ENCODE measurements at regions not wholly inside any gene's neighbourhood (a gene's known extent, or its start where the extent isn't known, plus 50 kb on each side); places are given as distances from the start of the nearest gene placed in this dataset.

DNA sequence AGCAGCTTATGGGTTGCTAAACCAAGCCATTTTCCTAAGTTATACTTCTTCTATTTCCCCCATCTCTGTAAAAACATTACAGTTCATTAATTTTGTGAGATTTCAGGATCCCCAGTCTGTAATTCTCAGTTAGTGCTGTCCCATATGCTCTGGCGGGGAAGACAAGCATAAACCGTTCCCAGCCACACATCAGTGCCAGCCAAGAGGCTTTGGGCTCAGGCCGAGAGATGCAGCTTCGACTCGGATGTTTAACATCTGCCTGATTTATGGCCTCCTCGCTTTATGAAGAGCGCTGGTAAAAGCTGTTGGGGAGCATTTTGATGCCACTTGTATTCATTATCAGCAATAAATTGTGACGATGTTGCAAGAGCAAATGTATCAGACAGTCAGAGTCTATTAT, 349.1 kb upstream of the CCDC196 start:
- TF ChIP-seq, protein P1, sequence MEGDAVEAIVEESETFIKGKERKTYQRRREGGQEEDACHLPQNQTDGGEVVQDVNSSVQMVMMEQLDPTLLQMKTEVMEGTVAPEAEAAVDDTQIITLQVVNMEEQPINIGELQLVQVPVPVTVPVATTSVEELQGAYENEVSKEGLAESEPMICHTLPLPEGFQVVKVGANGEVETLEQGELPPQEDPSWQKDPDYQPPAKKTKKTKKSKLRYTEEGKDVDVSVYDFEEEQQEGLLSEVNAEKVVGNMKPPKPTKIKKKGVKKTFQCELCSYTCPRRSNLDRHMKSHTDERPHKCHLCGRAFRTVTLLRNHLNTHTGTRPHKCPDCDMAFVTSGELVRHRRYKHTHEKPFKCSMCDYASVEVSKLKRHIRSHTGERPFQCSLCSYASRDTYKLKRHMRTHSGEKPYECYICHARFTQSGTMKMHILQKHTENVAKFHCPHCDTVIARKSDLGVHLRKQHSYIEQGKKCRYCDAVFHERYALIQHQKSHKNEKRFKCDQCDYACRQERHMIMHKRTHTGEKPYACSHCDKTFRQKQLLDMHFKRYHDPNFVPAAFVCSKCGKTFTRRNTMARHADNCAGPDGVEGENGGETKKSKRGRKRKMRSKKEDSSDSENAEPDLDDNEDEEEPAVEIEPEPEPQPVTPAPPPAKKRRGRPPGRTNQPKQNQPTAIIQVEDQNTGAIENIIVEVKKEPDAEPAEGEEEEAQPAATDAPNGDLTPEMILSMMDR (IDR thresholded peaks at IDR 0.05; ENCODE audit: low read length, missing control alignments), result no peak
- no peak for DNase-seq (ENCODE audit: low read depth)
- no peak overlapping the region for H3K4me3 ChIP-seq (replicated peaks; ENCODE audit: low read depth, low read length)

DNA sequence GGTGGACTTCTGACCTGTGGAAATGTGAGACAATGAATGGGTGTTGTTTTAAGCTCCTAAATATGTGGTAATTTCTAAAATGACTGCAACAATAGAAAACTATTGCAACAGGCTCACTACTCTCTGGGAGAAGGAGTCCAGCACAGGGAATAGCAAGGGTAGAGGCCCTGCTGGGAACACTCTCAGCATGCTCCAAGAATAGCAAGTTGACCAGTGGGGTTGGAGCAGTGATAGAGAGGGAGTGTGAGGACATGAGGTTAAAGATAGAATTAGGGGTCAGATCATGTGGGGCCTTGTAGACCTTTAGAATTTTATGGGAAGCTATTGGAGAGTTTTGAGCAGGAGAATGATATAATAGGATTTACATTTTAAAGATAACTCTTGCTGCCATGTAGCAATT, 346.7 kb upstream of the CCDC196 start:
- H3K4me3 ChIP-seq (replicated peaks; ENCODE audit: low read depth, low read length), result no peak overlapping the region
- TF ChIP-seq, protein P1 (IDR thresholded peaks at IDR 0.05; ENCODE audit: low read length, missing control alignments), result no peak

DNA sequence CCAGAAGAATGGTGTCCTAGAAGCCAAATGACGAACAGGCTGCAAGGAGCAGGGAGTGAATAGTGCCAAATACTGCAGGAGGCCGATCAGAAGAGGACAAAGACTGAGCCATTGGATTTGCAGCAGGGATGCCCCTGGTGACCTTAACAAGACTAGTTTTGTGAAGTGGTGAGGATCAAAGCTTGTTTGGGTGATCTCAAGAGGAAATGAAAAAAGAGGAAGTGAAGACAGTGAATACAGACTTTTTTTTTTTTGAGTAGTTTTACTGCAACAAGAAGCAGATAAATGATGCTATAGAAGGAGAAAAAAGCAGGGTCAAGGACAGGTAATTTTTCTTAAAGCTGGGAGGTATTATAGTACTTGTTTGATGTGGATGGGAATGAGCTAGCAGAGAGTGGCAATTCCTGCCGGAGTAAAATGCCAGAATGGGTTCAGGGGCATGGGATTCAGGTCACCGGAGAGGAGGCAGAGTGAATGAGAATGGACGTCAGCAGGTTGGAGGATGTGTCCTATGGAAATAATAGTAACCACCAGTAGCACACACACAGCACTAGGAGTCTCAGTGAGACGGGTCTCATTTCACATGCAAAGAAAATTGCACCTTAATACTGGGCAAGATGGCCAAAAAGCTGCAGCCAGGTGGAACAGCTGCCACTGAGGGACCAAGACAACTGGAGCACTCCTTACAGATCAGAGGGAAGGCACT, 345.8 kb upstream of the CCDC196 start:
- TF ChIP-seq, protein P1 (IDR thresholded peaks at IDR 0.05; ENCODE audit: low read length, missing control alignments), result no peak
- H3K4me3 ChIP-seq (replicated peaks; ENCODE audit: low read depth, low read length), result no peak overlapping the region
- DNase-seq (ENCODE audit: low read depth), result no peak

More for the DNA sequence above, 346.7 kb upstream of the CCDC196 start:
- peak; percentile 29 for DNase-seq (ENCODE audit: low read depth)

DNA sequence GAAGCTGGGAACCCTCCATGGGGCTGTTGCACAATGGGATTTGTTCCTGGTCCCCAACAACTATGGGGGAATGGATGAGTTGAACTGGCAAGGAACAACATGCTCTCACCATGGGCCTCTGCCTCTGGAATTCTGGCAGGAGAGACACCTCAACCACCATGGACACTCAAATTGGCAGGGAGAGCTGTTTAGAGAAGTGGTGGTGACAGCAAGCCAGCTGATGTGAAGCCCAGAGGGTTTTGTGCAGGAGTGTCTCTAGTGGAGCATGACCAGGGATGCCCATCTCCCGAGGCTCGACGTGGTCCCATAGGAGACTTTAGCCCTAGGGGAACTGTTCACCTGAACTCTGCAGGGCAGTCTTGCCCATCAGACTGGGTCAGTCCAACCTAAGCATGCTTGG, 345.2 kb upstream of the CCDC196 start:
- no peak overlapping the region for H3K4me3 ChIP-seq (replicated peaks; ENCODE audit: low read depth, low read length)
- TF ChIP-seq, protein P1 (IDR thresholded peaks at IDR 0.05; ENCODE audit: low read length, missing control alignments), result no peak
- DNase-seq (ENCODE audit: low read depth), result no peak

DNA sequence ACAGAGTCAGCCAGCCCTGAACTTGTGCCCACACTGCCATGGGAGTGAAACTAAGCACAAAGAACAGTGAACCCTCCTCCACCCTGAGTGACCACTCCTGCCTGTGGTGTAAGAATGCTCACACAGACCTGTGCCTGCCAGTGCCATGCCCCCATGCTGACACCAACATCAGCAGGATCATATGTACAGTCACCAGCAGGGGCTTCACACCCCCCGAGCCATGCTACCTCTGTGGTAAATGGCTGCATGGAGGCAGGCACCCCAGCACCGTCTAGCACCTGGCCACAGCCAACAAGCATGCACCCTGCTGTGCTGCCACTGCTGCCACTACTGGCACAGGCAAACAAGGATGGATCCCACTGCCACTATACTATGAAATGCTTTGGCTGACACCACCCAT, 344.4 kb upstream of the CCDC196 start:
- TF ChIP-seq, protein P1 (IDR thresholded peaks at IDR 0.05; ENCODE audit: low read length, missing control alignments), result no peak
- H3K4me3 ChIP-seq (replicated peaks; ENCODE audit: low read depth, low read length), result no peak overlapping the region
- DNase-seq (ENCODE audit: low read depth), result no peak

DNA sequence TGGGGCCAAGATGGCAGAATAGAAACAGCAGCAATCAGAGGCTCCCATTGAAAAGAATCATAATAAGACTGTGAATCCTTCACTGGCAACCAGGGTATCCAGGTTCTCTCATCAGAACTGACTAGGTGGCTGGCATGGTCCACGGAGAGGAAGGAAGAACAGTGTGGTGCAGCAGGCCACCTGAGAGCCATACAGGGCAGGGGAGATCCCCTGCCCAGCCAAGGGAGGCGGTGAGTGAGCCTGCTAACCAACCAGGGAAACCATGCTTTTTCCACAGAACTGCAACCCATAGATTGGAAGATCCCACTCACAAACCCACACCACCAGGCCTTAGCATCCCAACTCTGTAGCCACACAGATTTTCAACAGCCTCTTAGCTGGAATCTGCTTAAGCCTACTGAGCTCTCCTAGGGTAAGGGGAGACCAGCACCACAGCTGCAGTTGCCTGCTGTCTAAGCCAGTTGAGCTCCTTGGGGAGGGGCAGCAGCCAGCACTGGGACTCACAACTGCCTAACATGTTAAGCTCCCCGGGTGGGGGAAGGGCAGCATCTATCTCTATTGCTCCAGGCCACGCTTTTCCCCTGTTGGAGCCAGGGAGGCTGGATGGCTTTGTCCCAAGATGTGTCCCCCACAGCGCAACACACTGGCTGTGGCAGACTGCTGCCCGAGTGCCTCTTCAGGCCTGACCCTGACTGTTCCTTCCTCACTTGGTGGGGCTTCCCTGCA, 342.6 kb upstream of the CCDC196 start:
- TF ChIP-seq, protein P1 (IDR thresholded peaks at IDR 0.05; ENCODE audit: low read length, missing control alignments), result no peak
- no peak overlapping the region for H3K4me3 ChIP-seq (replicated peaks; ENCODE audit: low read depth, low read length)

More for the DNA sequence above, 342.6 kb upstream of the CCDC196 start:
- no peak for DNase-seq (ENCODE audit: low read depth)
